NB4 (cell line): ENCODE measurements at regions not wholly inside any gene's neighbourhood (a gene's known extent, or its start where the extent isn't known, plus 50 kb on each side); places are given as distances from the start of the nearest gene placed in this dataset.

Experiments
- CTCF ChIP-seq: IDR thresholded peaks from one replicate; pipeline ENCODE4 v1.5.1; 2012; ENCODE audit warnings: low read depth, low read length
- MAX ChIP-seq: IDR thresholded peaks from 2 replicates; pipeline ENCODE4 v1.6.1; 2011; ENCODE audit warnings: low read depth, low read length
- MYC ChIP-seq: IDR thresholded peaks from 2 replicates; pipeline ENCODE4 v1.6.1; 2011; ENCODE audit warnings: low read depth, low read length
- POLR2A ChIP-seq: IDR thresholded peaks from 2 replicates; pipeline ENCODE4 v1.6.1; 2011; ENCODE audit warnings: mild to moderate bottlenecking; ENCODE audit not compliant: insufficient read length; ENCODE audit errors: extremely low read depth

GRCh38 chr12:13581031-13581430, 384.5 kb downstream of the EMP1 start:
- TF ChIP-seq CTCF (no peak), MAX (no peak), POLR2A (no peak), MYC (no peak)
